Activated B cell treated with CpG ODN at 0.5 μM for 24 hours (primary cell): ENCODE measurements at regions not wholly inside any gene's neighbourhood (a gene's known extent, or its start where the extent isn't known, plus 50 kb on each side); places are given as distances from the start of the nearest gene placed in this dataset.

ENCODE experiments used
- ATAC-seq: fragments of 200-7000 bp; cut with Tn5 transposase; one replicate; pipeline ENCODE4 v1.10.0; 2021; ENCODE audit warnings: low read depth, mild to moderate bottlenecking, moderate library complexity
- CTCF ChIA-PET: fragments of 350-600 bp; sonication (Branson Sonifier 250); formaldehyde crosslinking; loops from one replicate; lab custom pipeline; 2021; ENCODE audit warnings: antibody characterized with exemption; lab: Charles Lee
- POLR2A ChIA-PET: fragments of 350-600 bp; sonication (Branson Sonifier 250); formaldehyde crosslinking; loops from one replicate; lab custom pipeline; 2021; ENCODE audit warnings: antibody characterized with exemption; lab: Charles Lee
- DNase-seq: peaks from one replicate; pipeline ENCODE4 v3.0.0; 2022
- H3K27ac Mint-ChIP-seq: one replicate; pipeline ENCODE4 v1.8.0; 2020; ENCODE audit warnings: mixed read lengths
- H3K27me3 Mint-ChIP-seq: one replicate; pipeline ENCODE4 v1.8.0; 2021; ENCODE audit warnings: mixed read lengths
- H3K36me3 Mint-ChIP-seq: one replicate; pipeline ENCODE4 v1.8.0; 2021; ENCODE audit warnings: low read depth, mixed read lengths
- H3K4me1 Mint-ChIP-seq: one replicate; pipeline ENCODE4 v1.8.0; 2021; ENCODE audit warnings: mixed read lengths
- H3K4me3 Mint-ChIP-seq: one replicate; pipeline ENCODE4 v1.8.0; 2020; ENCODE audit warnings: mild to moderate bottlenecking, mixed read lengths
- H3K9me3 Mint-ChIP-seq: one replicate; pipeline ENCODE4 v1.8.0; 2020; ENCODE audit warnings: mixed read lengths
- intact Hi-C: fragments of 100-400 bp; cut with micrococcal nuclease; formaldehyde crosslinking; loops from one replicate; pipeline ENCODE4 v1.15.1; 2024
- TF ChIP-seq, protein P1 (sequence below): fragments of 200-600 bp; IDR thresholded peaks from one replicate; pipeline ENCODE4 v1.8.0; 2022; ENCODE audit warnings: antibody characterized with exemption, mild to moderate bottlenecking

GRCh38 chr18:76188097-76188496 lies 306.9 kb downstream of the ZNF516 start:
- peaks cover 17% of the 10 kb centered on the region for H3K9me3 Mint-ChIP-seq
- CTCF ChIA-PET: no interaction called here
- no peaks in the 10 kb centered on the region for H3K36me3 Mint-ChIP-seq

DNA sequence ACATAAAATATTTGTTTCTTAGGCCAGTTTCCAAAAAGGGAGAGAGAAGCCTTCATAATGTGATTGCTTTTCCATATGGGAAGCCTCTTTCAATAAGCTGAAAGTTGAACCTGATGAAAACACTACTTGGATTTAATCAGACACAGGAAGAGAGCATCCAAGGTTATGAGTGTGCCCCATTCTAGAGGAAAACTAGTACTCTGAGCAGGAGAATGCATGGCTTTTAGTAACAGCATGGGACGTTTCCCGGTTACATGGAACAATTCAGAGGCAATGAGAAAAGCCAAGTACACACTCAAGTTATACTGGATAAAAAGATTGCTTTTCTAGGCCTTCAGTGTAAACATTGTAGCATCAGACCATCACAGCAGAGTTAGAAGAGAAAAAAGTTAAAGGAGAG lies 315.8 kb downstream of the ZNF516 start:
- POLR2A ChIA-PET: no interaction called here
- H3K36me3 Mint-ChIP-seq: no peaks in the 10 kb centered on the region
- ATAC-seq (no peak), DNase-seq (no peak)
- no peaks in the 10 kb centered on the region for H3K4me1 Mint-ChIP-seq
- intact Hi-C loops: no loop called here
- H3K27ac Mint-ChIP-seq: no peak overlapping the region
- H3K27me3 Mint-ChIP-seq: no peaks in the 10 kb centered on the region
- TF ChIP-seq, protein P1, sequence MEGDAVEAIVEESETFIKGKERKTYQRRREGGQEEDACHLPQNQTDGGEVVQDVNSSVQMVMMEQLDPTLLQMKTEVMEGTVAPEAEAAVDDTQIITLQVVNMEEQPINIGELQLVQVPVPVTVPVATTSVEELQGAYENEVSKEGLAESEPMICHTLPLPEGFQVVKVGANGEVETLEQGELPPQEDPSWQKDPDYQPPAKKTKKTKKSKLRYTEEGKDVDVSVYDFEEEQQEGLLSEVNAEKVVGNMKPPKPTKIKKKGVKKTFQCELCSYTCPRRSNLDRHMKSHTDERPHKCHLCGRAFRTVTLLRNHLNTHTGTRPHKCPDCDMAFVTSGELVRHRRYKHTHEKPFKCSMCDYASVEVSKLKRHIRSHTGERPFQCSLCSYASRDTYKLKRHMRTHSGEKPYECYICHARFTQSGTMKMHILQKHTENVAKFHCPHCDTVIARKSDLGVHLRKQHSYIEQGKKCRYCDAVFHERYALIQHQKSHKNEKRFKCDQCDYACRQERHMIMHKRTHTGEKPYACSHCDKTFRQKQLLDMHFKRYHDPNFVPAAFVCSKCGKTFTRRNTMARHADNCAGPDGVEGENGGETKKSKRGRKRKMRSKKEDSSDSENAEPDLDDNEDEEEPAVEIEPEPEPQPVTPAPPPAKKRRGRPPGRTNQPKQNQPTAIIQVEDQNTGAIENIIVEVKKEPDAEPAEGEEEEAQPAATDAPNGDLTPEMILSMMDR: no peak
- H3K4me3 Mint-ChIP-seq: no peak overlapping the region
- peaks cover 2% of the 10 kb centered on the region for H3K9me3 Mint-ChIP-seq
- CTCF ChIA-PET: no interaction called here

More at GRCh38 chr18:76188097-76188496, 306.9 kb downstream of the ZNF516 start:
- DNase-seq: no peak
- intact Hi-C loops: no loop called here
- POLR2A ChIA-PET: no interaction called here
- Mint-ChIP-seq H3K4me3 (no peak overlapping the region), H3K27me3 (no peaks in the 10 kb centered on the region), H3K4me1 (no peaks in the 10 kb centered on the region), H3K27ac (no peak overlapping the region)
- TF ChIP-seq, protein P1: no peak
- no peak for ATAC-seq

GRCh38 chr18:76177160-76177559 lies 317.9 kb downstream of the ZNF516 start:
- Mint-ChIP-seq H3K36me3 (no peaks in the 10 kb centered on the region), H3K4me1 (no peaks in the 10 kb centered on the region), H3K4me3 (no peak overlapping the region), H3K27ac (no peak overlapping the region), H3K9me3 (no peaks in the 10 kb centered on the region), H3K27me3 (no peaks in the 10 kb centered on the region)
- intact Hi-C loops: no loop called here
- ChIA-PET POLR2A (no interaction called here), CTCF (no interaction called here)
- TF ChIP-seq, protein P1: no peak
- DNase-seq (no peak), ATAC-seq (no peak)

DNA sequence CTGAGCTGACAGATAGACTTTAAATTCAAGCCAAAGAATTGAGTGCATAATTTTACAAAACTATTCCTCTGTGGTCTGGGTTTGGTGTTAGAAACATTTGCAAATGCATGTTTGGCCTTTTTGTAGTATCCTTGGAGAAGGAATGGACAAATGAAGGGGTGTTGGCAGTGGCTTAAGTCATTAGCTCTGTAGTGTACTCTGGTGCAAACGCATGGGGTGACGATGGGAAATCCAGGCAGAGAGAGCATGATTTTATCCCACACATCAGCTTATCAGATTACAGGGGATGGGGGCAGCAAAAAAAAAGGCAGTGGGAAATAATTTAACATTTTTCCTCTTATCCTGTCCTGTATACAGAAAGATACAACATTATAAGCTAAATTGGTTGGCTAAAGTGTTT lies 320.6 kb downstream of the ZNF516 start:
- Mint-ChIP-seq H3K4me3 (no peak overlapping the region), H3K9me3 (no peaks in the 10 kb centered on the region), H3K27ac (no peak overlapping the region), H3K4me1 (no peaks in the 10 kb centered on the region), H3K36me3 (no peaks in the 10 kb centered on the region), H3K27me3 (no peaks in the 10 kb centered on the region)
- CTCF ChIA-PET: no interaction called here
- TF ChIP-seq, protein P1: no peak
- POLR2A ChIA-PET: no interaction called here
- ATAC-seq: no peak
- intact Hi-C loops: no loop called here
- DNase-seq: no peak

DNA sequence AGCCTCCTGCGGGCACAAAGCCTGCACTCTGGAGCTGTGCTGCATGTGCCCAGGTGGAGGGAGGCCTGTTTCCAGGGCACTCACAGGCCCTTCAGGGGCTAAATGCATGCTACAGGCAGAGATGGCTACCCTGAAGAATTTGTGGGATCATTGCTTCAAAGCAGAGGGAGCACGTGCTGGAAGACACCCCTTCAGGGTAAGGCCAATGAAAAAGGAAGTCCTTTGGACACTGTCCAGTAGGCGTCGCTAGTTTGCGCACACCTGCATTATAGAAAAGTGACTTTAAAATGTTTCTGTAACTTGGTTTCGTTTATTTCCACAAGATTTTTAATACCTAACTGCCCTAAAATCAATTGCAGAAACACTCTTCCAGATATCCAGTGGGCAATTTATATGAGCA lies 325.3 kb downstream of the ZNF516 start:
- DNase-seq (no peak), ATAC-seq (no peak)
- no peaks in the 10 kb centered on the region for H3K36me3 Mint-ChIP-seq
- ChIA-PET CTCF (no interaction called here), POLR2A (no interaction called here)
- H3K4me3 Mint-ChIP-seq: no peak overlapping the region
- no peaks in the 10 kb centered on the region for H3K27me3 Mint-ChIP-seq
- no peaks in the 10 kb centered on the region for H3K9me3 Mint-ChIP-seq
- no peaks in the 10 kb centered on the region for H3K4me1 Mint-ChIP-seq
- intact Hi-C loops: loop anchor here (10.0 kb wide), 1 partner anchor 545 kb away; no protein-coding TSS in a partner anchor
- no peak overlapping the region for H3K27ac Mint-ChIP-seq
- TF ChIP-seq, protein P1: no peak
